ENCODE measurements at regions not wholly inside any gene's neighbourhood (a gene's known extent, or its start where the extent isn't known, plus 50 kb on each side); places are given as distances from the start of the nearest gene placed in this dataset.
A peak's percentile ranks its signal among the peaks of the same experiment; 100 is the strongest.

- no peak for ATAC-seq (ENCODE audit: insufficient read depth, low FRiP score)
- no peak for TF ChIP-seq CTCF (IDR thresholded peaks at IDR 0.05; ENCODE audit: control extremely low read depth, extremely low read depth)
- Histone ChIP-seq H3K4me1 (ENCODE audit: control insufficient read depth in 5 of 5, insufficient read depth in 5 of 5, low read length in 5 of 5) (peaks cover 0 to 39% (median 6%) of the 10 kb centered on the region in 5 donors), H3K27me3 (ENCODE audit: control insufficient read depth in 3 of 3, insufficient read depth in 3 of 3, low read length in 2 of 3) (peaks cover 0 to 46% (median 20%) of the 10 kb centered on the region in 3 donors), H3K9ac (ENCODE audit: insufficient read depth in 1 of 2, low read length in 2 of 2) (no peak overlapping the region), H3K27ac (ENCODE audit: low read depth in 1 of 2, low read length in 1 of 2) (no peak overlapping the region), H3K9me3 (ENCODE audit: control insufficient read depth in 4 of 4, insufficient read depth in 3 of 4, low read length in 3 of 4) (peaks cover 0 to 11% (median 2%) of the 10 kb centered on the region in 4 donors), H3K4me3 (no peak overlapping the region), H3K36me3 (ENCODE audit: control insufficient read depth in 4 of 4, insufficient read depth in 4 of 4, low read length in 4 of 4) (no peaks in the 10 kb centered on the region)
- 32 to 46% methylated on average over 16 of the region's 16 CpGs for WGBS, 2 donors
- peak; percentile 69 to 87 (median 79) for DNase-seq
Observed at GRCh38 chr13:111973605-111974340, 93.2 kb upstream of the SOX1 start.

- TF ChIP-seq CTCF (IDR thresholded peaks at IDR 0.05; ENCODE audit: control extremely low read depth, extremely low read depth), result no peak
- DNase-seq, result no peak
- 75 to 82% methylated on average over 13 of the region's 13 CpGs for WGBS, 2 donors
- Histone ChIP-seq H3K36me3 (ENCODE audit: control insufficient read depth in 4 of 4, insufficient read depth in 4 of 4, low read length in 4 of 4) (no peaks in the 10 kb centered on the region), H3K9me3 (ENCODE audit: control insufficient read depth in 4 of 4, insufficient read depth in 3 of 4, low read length in 3 of 4) (peaks cover 0 to 13% (median 2%) of the 10 kb centered on the region in 4 donors), H3K27ac (ENCODE audit: low read depth in 1 of 2, low read length in 1 of 2) (no peak overlapping the region), H3K4me3 (no peak overlapping the region), H3K4me1 (ENCODE audit: control insufficient read depth in 5 of 5, insufficient read depth in 5 of 5, low read length in 5 of 5) (peaks cover 0 to 39% (median 6%) of the 10 kb centered on the region in 5 donors), H3K27me3 (ENCODE audit: control insufficient read depth in 3 of 3, insufficient read depth in 3 of 3, low read length in 2 of 3) (peaks cover 0 to 46% (median 19%) of the 10 kb centered on the region in 3 donors), H3K9ac (ENCODE audit: insufficient read depth in 1 of 2, low read length in 2 of 2) (no peak overlapping the region)
- ATAC-seq (ENCODE audit: insufficient read depth, low FRiP score), result no peak
Observed at GRCh38 chr13:111974341-111974640, 92.7 kb upstream of the SOX1 start.

- Histone ChIP-seq H3K9ac (ENCODE audit: insufficient read depth in 1 of 2, low read length in 2 of 2) (no peak overlapping the region), H3K9me3 (ENCODE audit: control insufficient read depth in 4 of 4, insufficient read depth in 3 of 4, low read length in 3 of 4) (peaks cover 0 to 15% (median 2%) of the 10 kb centered on the region in 4 donors), H3K4me1 (ENCODE audit: control insufficient read depth in 5 of 5, insufficient read depth in 5 of 5, low read length in 5 of 5) (peaks cover 0 to 39% (median 6%) of the 10 kb centered on the region in 5 donors), H3K36me3 (ENCODE audit: control insufficient read depth in 4 of 4, insufficient read depth in 4 of 4, low read length in 4 of 4) (no peaks in the 10 kb centered on the region), H3K4me3 (no peak overlapping the region), H3K27ac (ENCODE audit: low read depth in 1 of 2, low read length in 1 of 2) (no peak overlapping the region), H3K27me3 (ENCODE audit: control insufficient read depth in 3 of 3, insufficient read depth in 3 of 3, low read length in 2 of 3) (peaks cover 0 to 46% (median 19%) of the 10 kb centered on the region in 3 donors)
- DNase-seq, result peak in 2 of 3 donors; percentile 31 to 32
- no peak for ATAC-seq (ENCODE audit: insufficient read depth, low FRiP score)
- TF ChIP-seq CTCF (IDR thresholded peaks at IDR 0.05; ENCODE audit: control extremely low read depth, extremely low read depth), result no peak
- WGBS, 2 donors, result 68 to 75% methylated on average over 48 to 49 of the region's 49 CpGs
Observed at GRCh38 chr13:111975539-111976473, 91.1 kb upstream of the SOX1 start.
